ENCODE measurements at regions not wholly inside any gene's neighbourhood (a gene's known extent, or its start where the extent isn't known, plus 50 kb on each side); places are given as distances from the start of the nearest gene placed in this dataset.

- Histone ChIP-seq H3K27me3 (ENCODE audit: insufficient read depth, low read depth, low read length) (no peaks in the 10 kb centered on the region), H3K27ac (ENCODE audit: low read length) (peak overlapping the region; percentile 53), H3K36me3 (ENCODE audit: insufficient read depth, low read length) (no peaks in the 10 kb centered on the region), H3K4me3 (ENCODE audit: low read length) (no peak overlapping the region), H3K79me2 (replicated peaks; ENCODE audit: insufficient read depth, low read length) (no peaks in the 10 kb centered on the region), H4K20me1 (ENCODE audit: insufficient read depth) (no peaks in the 10 kb centered on the region), H3F3A (ENCODE audit: insufficient read depth, low read length, poor library complexity, severe bottlenecking) (peaks cover 3% of the 10 kb centered on the region), H3K9me3 (ENCODE audit: low read length) (no peaks in the 10 kb centered on the region), H3K9ac (ENCODE audit: low read length) (no peak overlapping the region), H3K4me2 (ENCODE audit: low read length) (no peak overlapping the region), H3K9me2 (ENCODE audit: insufficient read depth, low read length) (no peaks in the 10 kb centered on the region), H2AFZ (ENCODE audit: low read depth, low read length) (no peak overlapping the region)
- TF ChIP-seq MXI1 (conservative IDR thresholded peaks at IDR 0.05; ENCODE audit: poor library complexity, severe bottlenecking) (no peak), RAD21 (conservative IDR thresholded peaks at IDR 0.05) (no peak), TAF1 (IDR thresholded peaks at IDR 0.05; ENCODE audit: low read depth) (no peak), CTCF (IDR thresholded peaks at IDR 0.05; ENCODE audit: poor library complexity, severe bottlenecking) (no peak), REST (IDR thresholded peaks at IDR 0.05; ENCODE audit: borderline replicate concordance) (no peak), SMC3 (conservative IDR thresholded peaks at IDR 0.05; ENCODE audit: poor library complexity) (no peak), EP300 (conservative IDR thresholded peaks at IDR 0.05; ENCODE audit: poor library complexity, severe bottlenecking) (no peak), POLR2AphosphoS5 (IDR thresholded peaks at IDR 0.05) (no peak), EZH2 (IDR thresholded peaks at IDR 0.05; ENCODE audit: borderline replicate concordance, insufficient read depth, low read length, poor library complexity, severe bottlenecking) (no peak)
These were observed 965.1 kb upstream of the TMEM132C start for GRCh38 chr12:127301876-127302275.

- TF ChIP-seq EZH2 (IDR thresholded peaks at IDR 0.05; ENCODE audit: borderline replicate concordance, insufficient read depth, low read length, poor library complexity, severe bottlenecking) (no peak), TAF1 (IDR thresholded peaks at IDR 0.05; ENCODE audit: low read depth) (no peak), EP300 (conservative IDR thresholded peaks at IDR 0.05; ENCODE audit: poor library complexity, severe bottlenecking) (no peak), RAD21 (conservative IDR thresholded peaks at IDR 0.05) (no peak), POLR2AphosphoS5 (IDR thresholded peaks at IDR 0.05) (no peak), REST (IDR thresholded peaks at IDR 0.05; ENCODE audit: borderline replicate concordance) (no peak), CTCF (IDR thresholded peaks at IDR 0.05; ENCODE audit: poor library complexity, severe bottlenecking) (no peak), SMC3 (conservative IDR thresholded peaks at IDR 0.05; ENCODE audit: poor library complexity) (no peak), MXI1 (conservative IDR thresholded peaks at IDR 0.05; ENCODE audit: poor library complexity, severe bottlenecking) (no peak)
- H2AFZ ChIP-seq (ENCODE audit: low read depth, low read length), result no peak overlapping the region
- H3K9ac ChIP-seq (ENCODE audit: low read length), result no peak overlapping the region
- H3K79me2 ChIP-seq (replicated peaks; ENCODE audit: insufficient read depth, low read length), result no peaks in the 10 kb centered on the region
- no peaks in the 10 kb centered on the region for H3K9me3 ChIP-seq (ENCODE audit: low read length)
- H3K36me3 ChIP-seq (ENCODE audit: insufficient read depth, low read length), result no peaks in the 10 kb centered on the region
- no peaks in the 10 kb centered on the region for H3K27me3 ChIP-seq (ENCODE audit: insufficient read depth, low read depth, low read length)
- H3F3A ChIP-seq (ENCODE audit: insufficient read depth, low read length, poor library complexity, severe bottlenecking), result peaks cover 3% of the 10 kb centered on the region
- no peaks in the 10 kb centered on the region for H4K20me1 ChIP-seq (ENCODE audit: insufficient read depth)
- H3K9me2 ChIP-seq (ENCODE audit: insufficient read depth, low read length), result no peaks in the 10 kb centered on the region
- no peak overlapping the region for H3K27ac ChIP-seq (ENCODE audit: low read length)
- no peak overlapping the region for H3K4me2 ChIP-seq (ENCODE audit: low read length)
- no peak overlapping the region for H3K4me3 ChIP-seq (ENCODE audit: low read length)
These were observed 961.9 kb upstream of the TMEM132C start for GRCh38 chr12:127304751-127305725.
